Progenitor cell of endocrine pancreas (in vitro differentiated cells): ENCODE measurements at regions not wholly inside any gene's neighbourhood (a gene's known extent, or its start where the extent isn't known, plus 50 kb on each side); places are given as distances from the start of the nearest gene placed in this dataset.

ENCODE experiments used
- DNase-seq: peaks from one replicate; pipeline ENCODE4 v3.0.0; 2021; ENCODE audit warnings: low spot score; ENCODE audit not compliant: unreplicated experiment
- H3K27ac Mint-ChIP-seq: 2 replicates; pipeline ENCODE4 v1.8.0; 2021; ENCODE audit warnings: mild to moderate bottlenecking, moderate library complexity, mixed read lengths
- H3K27me3 Mint-ChIP-seq: 2 replicates; pipeline ENCODE4 v1.8.0; 2021; ENCODE audit warnings: mixed read lengths
- H3K36me3 Mint-ChIP-seq: 2 replicates; pipeline ENCODE4 v1.8.0; 2022; ENCODE audit warnings: mixed read lengths; ENCODE audit not compliant: insufficient read depth
- H3K4me1 Mint-ChIP-seq: 2 replicates; pipeline ENCODE4 v1.8.0; 2021; ENCODE audit warnings: low read depth, mixed read lengths
- H3K4me3 Mint-ChIP-seq: 2 replicates; pipeline ENCODE4 v1.8.0; 2021; ENCODE audit warnings: low read depth, mild to moderate bottlenecking, moderate library complexity, mixed read lengths
- H3K9me3 Mint-ChIP-seq: 2 replicates; pipeline ENCODE4 v1.8.0; 2021; ENCODE audit warnings: low read depth, mixed read lengths
- CTCF ChIP-seq: fragments of 200-600 bp; sonication (generic); IDR thresholded peaks from one replicate; pipeline ENCODE4 v1.5.0; 2021; ENCODE audit warnings: antibody characterized with exemption, mild to moderate bottlenecking; ENCODE audit not compliant: unreplicated experiment

- Mint-ChIP-seq H3K9me3 (peaks cover 11% of the 10 kb centered on the region), H3K27me3 (peaks cover 22% of the 10 kb centered on the region), H3K36me3 (peaks cover 2% of the 10 kb centered on the region), H3K27ac (no peak overlapping the region), H3K4me1 (no peaks in the 10 kb centered on the region), H3K4me3 (no peak overlapping the region)
- no peak for TF ChIP-seq CTCF
- DNase-seq: no peak
Measured at GRCh38 chr2:44877417-44877816, 64.1 kb upstream of the SIX3 start.

- H3K4me1 Mint-ChIP-seq: peaks cover under 1% of the 10 kb centered on the region
Measured at GRCh38 chr2:44879269-44880124, 62.0 kb upstream of the SIX3 start.

GRCh38 chr2:44880125-44880483, 61.4 kb upstream of the SIX3 start:
- no peak overlapping the region for H3K27ac Mint-ChIP-seq
- H3K4me1 Mint-ChIP-seq: peaks cover 4% of the 10 kb centered on the region
- H3K36me3 Mint-ChIP-seq: peaks cover 2% of the 10 kb centered on the region
- H3K27me3 Mint-ChIP-seq: peaks cover 33% of the 10 kb centered on the region
- no peak for DNase-seq
- H3K4me3 Mint-ChIP-seq: no peak overlapping the region
- peaks cover 9% of the 10 kb centered on the region for H3K9me3 Mint-ChIP-seq
- TF ChIP-seq CTCF: no peak

More at GRCh38 chr2:44879269-44880124, 62.0 kb upstream of the SIX3 start:
- Mint-ChIP-seq H3K36me3 (peaks cover 2% of the 10 kb centered on the region), H3K27ac (no peak overlapping the region), H3K27me3 (peaks cover 26% of the 10 kb centered on the region), H3K9me3 (peaks cover 11% of the 10 kb centered on the region), H3K4me3 (no peak overlapping the region)
- no peak for DNase-seq
- no peak for TF ChIP-seq CTCF

- Mint-ChIP-seq H3K36me3 (no peaks in the 10 kb centered on the region), H3K4me3 (no peak overlapping the region), H3K27ac (no peak overlapping the region), H3K4me1 (peaks cover 4% of the 10 kb centered on the region), H3K27me3 (peaks cover 46% of the 10 kb centered on the region), H3K9me3 (no peaks in the 10 kb centered on the region)
- DNase-seq: no peak
- no peak for TF ChIP-seq CTCF
Measured at GRCh38 chr2:44881856-44882255, 59.6 kb upstream of the SIX3 start.

GRCh38 chr2:44883356-44883755, 58.1 kb upstream of the SIX3 start:
- H3K4me3 Mint-ChIP-seq: no peak overlapping the region
- no peak for TF ChIP-seq CTCF

More at GRCh38 chr2:44883356-44883755, 58.1 kb upstream of the SIX3 start:
- H3K27ac Mint-ChIP-seq: no peak overlapping the region
- no peak for DNase-seq
- peaks cover 39% of the 10 kb centered on the region for H3K27me3 Mint-ChIP-seq
- H3K9me3 Mint-ChIP-seq: no peaks in the 10 kb centered on the region
- peaks cover 4% of the 10 kb centered on the region for H3K4me1 Mint-ChIP-seq
- no peaks in the 10 kb centered on the region for H3K36me3 Mint-ChIP-seq
